Limb (tissue), 2 donors: ENCODE measurements at regions not wholly inside any gene's neighbourhood (a gene's known extent, or its start where the extent isn't known, plus 50 kb on each side); places are given as distances from the start of the nearest gene placed in this dataset.

ENCODE experiments used
- DNase-seq, 2 donors: peaks; one replicate each; pipeline ENCODE4 v3.0.0-alpha.2; 2016; ENCODE audit errors: extremely low spot score in 2 of 2

- DNase-seq, result no peak
These were observed 88.7 kb upstream of the PLXNC1 start for GRCh38 chr12:94059394-94060368.

GRCh38 chr12:94062194-94062593, 86.2 kb upstream of the PLXNC1 start:
- no peak for DNase-seq

GRCh38 chr12:94062796-94063635, 85.4 kb upstream of the PLXNC1 start:
- DNase-seq, result no peak

- DNase-seq, result no peak
These were observed 77.9 kb upstream of the PLXNC1 start for GRCh38 chr12:94070520-94070919.

- DNase-seq, result no peak
These were observed 77.1 kb upstream of the PLXNC1 start for GRCh38 chr12:94071258-94071657.

GRCh38 chr12:94073441-94074051, 74.8 kb upstream of the PLXNC1 start:
- no peak for DNase-seq

GRCh38 chr12:94074216-94074979, 74.0 kb upstream of the PLXNC1 start:
- peak in 1 of 2 donors; percentile 39 for DNase-seq

GRCh38 chr12:94074980-94075629, 73.3 kb upstream of the PLXNC1 start:
- DNase-seq, result peak; percentile 50 to 71

GRCh38 chr12:94077209-94077608, 71.2 kb upstream of the PLXNC1 start:
- DNase-seq, result no peak

- DNase-seq, result no peak
These were observed 70.1 kb upstream of the PLXNC1 start for GRCh38 chr12:94078138-94078723.

GRCh38 chr12:94078736-94079509, 69.5 kb upstream of the PLXNC1 start:
- DNase-seq, result no peak

- DNase-seq, result no peak
These were observed 68.6 kb upstream of the PLXNC1 start for GRCh38 chr12:94079566-94080340.

- no peak for DNase-seq
These were observed 67.9 kb upstream of the PLXNC1 start for GRCh38 chr12:94080341-94081009.

- DNase-seq, result no peak
These were observed 65.7 kb upstream of the PLXNC1 start for GRCh38 chr12:94082690-94083089.

- no peak for DNase-seq
These were observed 58.5 kb upstream of the PLXNC1 start for GRCh38 chr12:94089891-94090290.

- DNase-seq, result no peak
These were observed 56.8 kb upstream of the PLXNC1 start for GRCh38 chr12:94091624-94092023.

- no peak for DNase-seq
These were observed 55.7 kb upstream of the PLXNC1 start for GRCh38 chr12:94092516-94093241.
